ENCODE measurements at regions not wholly inside any gene's neighbourhood (a gene's known extent, or its start where the extent isn't known, plus 50 kb on each side); places are given as distances from the start of the nearest gene placed in this dataset.

GRCh38 chr5:92561411-92561959, 1019.5 kb downstream of the NR2F1-AS1 start:
- no peak for TF ChIP-seq CTCF (conservative IDR thresholded peaks at IDR 0.05; ENCODE audit: low read length)
- no peak for TF ChIP-seq EZH2phosphoT487 (IDR thresholded peaks at IDR 0.05; ENCODE audit: borderline replicate concordance, low read depth, low read length)

Data from OCI-LY7 (cell line).